ENCODE measurements at regions not wholly inside any gene's neighbourhood (a gene's known extent, or its start where the extent isn't known, plus 50 kb on each side); places are given as distances from the start of the nearest gene placed in this dataset.

- Histone ChIP-seq H3K4me1 (peaks cover 0 to 3% of the 10 kb centered on the region in 2 donors), H3K27me3 (no peaks in the 10 kb centered on the region), H3K27ac (peak overlapping the region; percentile 18 to 42), H3K36me3 (no peaks in the 10 kb centered on the region), H3K4me3 (no peak overlapping the region), H3K9me3 (no peaks in the 10 kb centered on the region)
- intact Hi-C loops (cut with DNase I; ENCODE audit: low total_unique reads): no loop called here
- TF ChIP-seq, protein P1, sequence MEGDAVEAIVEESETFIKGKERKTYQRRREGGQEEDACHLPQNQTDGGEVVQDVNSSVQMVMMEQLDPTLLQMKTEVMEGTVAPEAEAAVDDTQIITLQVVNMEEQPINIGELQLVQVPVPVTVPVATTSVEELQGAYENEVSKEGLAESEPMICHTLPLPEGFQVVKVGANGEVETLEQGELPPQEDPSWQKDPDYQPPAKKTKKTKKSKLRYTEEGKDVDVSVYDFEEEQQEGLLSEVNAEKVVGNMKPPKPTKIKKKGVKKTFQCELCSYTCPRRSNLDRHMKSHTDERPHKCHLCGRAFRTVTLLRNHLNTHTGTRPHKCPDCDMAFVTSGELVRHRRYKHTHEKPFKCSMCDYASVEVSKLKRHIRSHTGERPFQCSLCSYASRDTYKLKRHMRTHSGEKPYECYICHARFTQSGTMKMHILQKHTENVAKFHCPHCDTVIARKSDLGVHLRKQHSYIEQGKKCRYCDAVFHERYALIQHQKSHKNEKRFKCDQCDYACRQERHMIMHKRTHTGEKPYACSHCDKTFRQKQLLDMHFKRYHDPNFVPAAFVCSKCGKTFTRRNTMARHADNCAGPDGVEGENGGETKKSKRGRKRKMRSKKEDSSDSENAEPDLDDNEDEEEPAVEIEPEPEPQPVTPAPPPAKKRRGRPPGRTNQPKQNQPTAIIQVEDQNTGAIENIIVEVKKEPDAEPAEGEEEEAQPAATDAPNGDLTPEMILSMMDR (IDR thresholded peaks at IDR 0.05): no peak
- DNase-seq: no peak
Measured at GRCh38 chr9:115208501-115208900, 90.5 kb upstream of the TNC start.

DNA sequence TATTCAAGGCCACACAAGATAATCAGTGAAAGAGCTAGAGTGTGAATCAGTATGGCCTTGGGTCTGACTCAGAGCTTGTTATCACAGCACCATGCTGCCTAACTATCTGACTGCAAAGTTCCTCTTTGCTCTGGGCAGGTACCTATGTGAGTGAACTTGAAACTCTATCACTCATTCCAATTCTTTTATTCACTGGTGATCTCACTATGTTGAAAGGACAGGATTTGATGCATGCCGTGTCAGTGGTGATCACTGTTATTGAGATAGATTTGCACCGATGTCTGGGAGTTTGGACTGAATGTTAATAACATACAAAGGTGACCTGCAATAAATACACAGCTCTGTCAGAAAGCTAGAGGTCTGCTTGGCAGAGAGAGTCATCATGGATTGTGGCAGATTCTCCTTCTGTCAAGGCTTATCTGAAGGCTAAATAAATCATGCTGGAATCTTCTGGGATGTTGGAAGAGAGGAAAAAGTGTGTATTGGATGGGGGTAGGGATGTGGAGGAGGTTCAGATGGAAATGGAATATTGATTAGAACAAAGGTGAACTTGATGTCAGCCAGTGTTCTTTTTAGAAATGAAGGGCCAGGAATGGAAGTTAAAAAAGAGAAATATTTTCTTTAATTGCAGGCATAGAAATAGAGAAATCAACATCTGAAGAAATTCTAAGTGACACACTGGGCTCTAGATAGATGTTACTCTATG lies 91.8 kb upstream of the TNC start:
- H3K4me3 ChIP-seq: no peak overlapping the region
- no peaks in the 10 kb centered on the region for H3K27me3 ChIP-seq
- peaks cover 0 to 7% of the 10 kb centered on the region in 2 donors for H3K4me1 ChIP-seq
- no peaks in the 10 kb centered on the region for H3K36me3 ChIP-seq
- no peaks in the 10 kb centered on the region for H3K9me3 ChIP-seq
- H3K27ac ChIP-seq: peak overlapping the region in 1 of 2 donors; percentile 49
- intact Hi-C loops (cut with DNase I; ENCODE audit: low total_unique reads): no loop called here
- no peak for TF ChIP-seq POLR2A (IDR thresholded peaks at IDR 0.05)
- TF ChIP-seq, protein P1 (IDR thresholded peaks at IDR 0.05): no peak
- DNase-seq: no peak

- Histone ChIP-seq H3K4me1 (peaks cover 0 to 7% of the 10 kb centered on the region in 2 donors), H3K36me3 (no peaks in the 10 kb centered on the region), H3K27me3 (no peaks in the 10 kb centered on the region), H3K4me3 (no peak overlapping the region), H3K9me3 (no peaks in the 10 kb centered on the region), H3K27ac (peak overlapping the region; percentile 6 to 49)
- intact Hi-C loops (cut with DNase I; ENCODE audit: low total_unique reads): no loop called here
- TF ChIP-seq, protein P1 (IDR thresholded peaks at IDR 0.05): no peak
- no peak for TF ChIP-seq POLR2A (IDR thresholded peaks at IDR 0.05)
- DNase-seq: no peak
Measured at GRCh38 chr9:115210699-115211098, 92.7 kb upstream of the TNC start.

DNA sequence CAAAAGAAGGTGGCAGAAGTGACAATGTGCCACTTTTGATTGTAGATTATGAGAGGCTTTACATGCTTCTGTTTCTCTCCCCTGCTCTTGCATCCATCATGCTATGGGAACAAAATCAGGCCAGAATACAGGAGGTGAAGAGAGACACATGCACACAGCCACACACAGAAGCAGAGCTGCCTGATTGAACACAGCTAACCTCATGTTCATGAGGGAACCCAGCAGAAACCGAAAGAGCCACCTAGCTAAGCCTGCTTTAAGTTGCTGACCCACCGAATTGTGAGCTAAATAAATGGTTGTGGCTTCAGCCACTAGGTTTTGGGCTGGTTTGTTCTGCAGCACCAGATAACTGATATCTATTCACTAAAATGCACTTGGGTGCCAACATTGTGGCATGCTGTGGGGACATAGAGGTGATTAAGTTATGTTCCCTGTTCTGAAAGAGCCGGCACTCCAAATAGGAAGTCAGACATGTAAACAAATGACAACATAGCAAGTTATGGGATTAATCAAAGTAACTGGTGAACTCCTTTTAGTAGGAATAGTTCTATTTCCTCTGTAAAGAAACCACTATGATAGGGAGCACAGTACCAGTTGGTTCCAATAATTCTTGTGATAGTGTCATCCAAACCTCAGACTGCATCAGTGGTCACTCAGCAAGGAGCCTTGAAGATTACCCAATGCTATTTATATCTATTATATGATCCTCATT lies 93.6 kb upstream of the TNC start:
- intact Hi-C loops (cut with DNase I; ENCODE audit: low total_unique reads): no loop called here
- DNase-seq: no peak
- H3K27ac ChIP-seq: peak overlapping the region; percentile 5 to 38

More for the DNA sequence above, 93.6 kb upstream of the TNC start:
- Histone ChIP-seq H3K9me3 (no peaks in the 10 kb centered on the region), H3K4me3 (no peak overlapping the region), H3K27me3 (no peaks in the 10 kb centered on the region), H3K36me3 (no peaks in the 10 kb centered on the region), H3K4me1 (peaks cover 0 to 7% of the 10 kb centered on the region in 2 donors)
- TF ChIP-seq POLR2A (IDR thresholded peaks at IDR 0.05): no peak
- TF ChIP-seq, protein P1 (IDR thresholded peaks at IDR 0.05): no peak
